HCT116 (cell line): ENCODE measurements at regions not wholly inside any gene's neighbourhood (a gene's known extent, or its start where the extent isn't known, plus 50 kb on each side); places are given as distances from the start of the nearest gene placed in this dataset.

Source experiments
- EGR1 ChIP-seq: IDR thresholded peaks from 2 replicates; pipeline ENCODE4 v1.6.1; 2012; ENCODE audit warnings: low read depth
- ELF1 ChIP-seq: IDR thresholded peaks from 2 replicates; pipeline ENCODE4 v1.6.1; 2012; ENCODE audit warnings: low read depth, borderline replicate concordance
- POLR2A ChIP-seq: IDR thresholded peaks from 2 replicates; pipeline ENCODE4 v1.7.0; 2011; ENCODE audit warnings: borderline replicate concordance; ENCODE audit not compliant: insufficient read depth, insufficient read length; ENCODE audit errors: extremely low read depth
- YY1 ChIP-seq: IDR thresholded peaks from 2 replicates; pipeline ENCODE4 v1.6.1; 2011; ENCODE audit warnings: low read length, low read depth, moderate library complexity, mild to moderate bottlenecking; ENCODE audit not compliant: insufficient replicate concordance; ENCODE audit errors: extremely low read depth
- TF ChIP-seq, protein P1 (sequence below), 3 experiments: fragments of 200-600 bp in 1 of 3; sonication (generic) in 1 of 3; IDR thresholded peaks in 2 of 3; conservative IDR thresholded peaks in 1 of 3; 2 replicates each; pipeline ENCODE4 v1.5.1; 2012 to 2017; ENCODE audit warnings: low read depth in 2 of 3, low read length in 2 of 3, antibody characterized with exemption in 1 of 3, borderline replicate concordance in 1 of 3, control low read depth in 1 of 3, mild to moderate bottlenecking in 1 of 3, mixed read lengths in 1 of 3, mixed run types in 1 of 3, moderate library complexity in 1 of 3; ENCODE audit not compliant: insufficient read depth in 1 of 3
- TF ChIP-seq, protein P2 (sequence below): IDR thresholded peaks from 2 replicates; pipeline ENCODE4 v1.6.1; 2012; ENCODE audit warnings: low read depth
- TF ChIP-seq, protein P3 (sequence below): IDR thresholded peaks from 2 replicates; pipeline ENCODE4 v1.6.1; 2011; ENCODE audit warnings: mild to moderate bottlenecking, low read length, moderate library complexity; ENCODE audit not compliant: insufficient replicate concordance; ENCODE audit errors: extremely low read depth

DNA sequence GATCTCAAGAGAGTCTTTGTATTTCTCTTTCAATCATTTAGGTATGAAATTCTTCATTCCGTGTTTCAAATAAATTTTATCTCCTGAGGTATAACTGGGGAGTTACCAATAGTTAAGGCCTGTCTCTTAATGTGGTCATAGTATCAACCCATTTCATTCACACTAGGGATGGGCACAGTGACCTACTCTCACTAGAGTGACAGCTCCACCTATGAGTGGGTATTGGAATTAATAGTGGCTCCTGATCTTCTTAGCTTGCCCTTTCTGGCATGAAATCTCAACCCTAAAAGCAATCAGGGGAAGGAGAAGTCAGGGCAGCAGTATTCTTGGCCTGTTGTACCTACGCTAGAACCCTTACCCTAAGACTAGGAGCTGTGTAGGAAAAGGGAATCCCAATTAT lies 507.7 kb downstream of the FAM181B start:
- TF ChIP-seq POLR2A, result no peak
- no peak for TF ChIP-seq YY1
- TF ChIP-seq, protein P1, sequence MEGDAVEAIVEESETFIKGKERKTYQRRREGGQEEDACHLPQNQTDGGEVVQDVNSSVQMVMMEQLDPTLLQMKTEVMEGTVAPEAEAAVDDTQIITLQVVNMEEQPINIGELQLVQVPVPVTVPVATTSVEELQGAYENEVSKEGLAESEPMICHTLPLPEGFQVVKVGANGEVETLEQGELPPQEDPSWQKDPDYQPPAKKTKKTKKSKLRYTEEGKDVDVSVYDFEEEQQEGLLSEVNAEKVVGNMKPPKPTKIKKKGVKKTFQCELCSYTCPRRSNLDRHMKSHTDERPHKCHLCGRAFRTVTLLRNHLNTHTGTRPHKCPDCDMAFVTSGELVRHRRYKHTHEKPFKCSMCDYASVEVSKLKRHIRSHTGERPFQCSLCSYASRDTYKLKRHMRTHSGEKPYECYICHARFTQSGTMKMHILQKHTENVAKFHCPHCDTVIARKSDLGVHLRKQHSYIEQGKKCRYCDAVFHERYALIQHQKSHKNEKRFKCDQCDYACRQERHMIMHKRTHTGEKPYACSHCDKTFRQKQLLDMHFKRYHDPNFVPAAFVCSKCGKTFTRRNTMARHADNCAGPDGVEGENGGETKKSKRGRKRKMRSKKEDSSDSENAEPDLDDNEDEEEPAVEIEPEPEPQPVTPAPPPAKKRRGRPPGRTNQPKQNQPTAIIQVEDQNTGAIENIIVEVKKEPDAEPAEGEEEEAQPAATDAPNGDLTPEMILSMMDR (IDR thresholded peaks at IDR 0.05 in 2 of 3, conservative IDR thresholded peaks at IDR 0.05 in 1 of 3; ENCODE audit: borderline replicate concordance in 1 of 3, insufficient read depth in 1 of 3, low read depth in 2 of 3, low read length in 2 of 3), result no peak
- no peak for TF ChIP-seq ELF1
- TF ChIP-seq, protein P2, sequence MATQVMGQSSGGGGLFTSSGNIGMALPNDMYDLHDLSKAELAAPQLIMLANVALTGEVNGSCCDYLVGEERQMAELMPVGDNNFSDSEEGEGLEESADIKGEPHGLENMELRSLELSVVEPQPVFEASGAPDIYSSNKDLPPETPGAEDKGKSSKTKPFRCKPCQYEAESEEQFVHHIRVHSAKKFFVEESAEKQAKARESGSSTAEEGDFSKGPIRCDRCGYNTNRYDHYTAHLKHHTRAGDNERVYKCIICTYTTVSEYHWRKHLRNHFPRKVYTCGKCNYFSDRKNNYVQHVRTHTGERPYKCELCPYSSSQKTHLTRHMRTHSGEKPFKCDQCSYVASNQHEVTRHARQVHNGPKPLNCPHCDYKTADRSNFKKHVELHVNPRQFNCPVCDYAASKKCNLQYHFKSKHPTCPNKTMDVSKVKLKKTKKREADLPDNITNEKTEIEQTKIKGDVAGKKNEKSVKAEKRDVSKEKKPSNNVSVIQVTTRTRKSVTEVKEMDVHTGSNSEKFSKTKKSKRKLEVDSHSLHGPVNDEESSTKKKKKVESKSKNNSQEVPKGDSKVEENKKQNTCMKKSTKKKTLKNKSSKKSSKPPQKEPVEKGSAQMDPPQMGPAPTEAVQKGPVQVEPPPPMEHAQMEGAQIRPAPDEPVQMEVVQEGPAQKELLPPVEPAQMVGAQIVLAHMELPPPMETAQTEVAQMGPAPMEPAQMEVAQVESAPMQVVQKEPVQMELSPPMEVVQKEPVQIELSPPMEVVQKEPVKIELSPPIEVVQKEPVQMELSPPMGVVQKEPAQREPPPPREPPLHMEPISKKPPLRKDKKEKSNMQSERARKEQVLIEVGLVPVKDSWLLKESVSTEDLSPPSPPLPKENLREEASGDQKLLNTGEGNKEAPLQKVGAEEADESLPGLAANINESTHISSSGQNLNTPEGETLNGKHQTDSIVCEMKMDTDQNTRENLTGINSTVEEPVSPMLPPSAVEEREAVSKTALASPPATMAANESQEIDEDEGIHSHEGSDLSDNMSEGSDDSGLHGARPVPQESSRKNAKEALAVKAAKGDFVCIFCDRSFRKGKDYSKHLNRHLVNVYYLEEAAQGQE, result no peak
- no peak for TF ChIP-seq EGR1
- TF ChIP-seq, protein P3, sequence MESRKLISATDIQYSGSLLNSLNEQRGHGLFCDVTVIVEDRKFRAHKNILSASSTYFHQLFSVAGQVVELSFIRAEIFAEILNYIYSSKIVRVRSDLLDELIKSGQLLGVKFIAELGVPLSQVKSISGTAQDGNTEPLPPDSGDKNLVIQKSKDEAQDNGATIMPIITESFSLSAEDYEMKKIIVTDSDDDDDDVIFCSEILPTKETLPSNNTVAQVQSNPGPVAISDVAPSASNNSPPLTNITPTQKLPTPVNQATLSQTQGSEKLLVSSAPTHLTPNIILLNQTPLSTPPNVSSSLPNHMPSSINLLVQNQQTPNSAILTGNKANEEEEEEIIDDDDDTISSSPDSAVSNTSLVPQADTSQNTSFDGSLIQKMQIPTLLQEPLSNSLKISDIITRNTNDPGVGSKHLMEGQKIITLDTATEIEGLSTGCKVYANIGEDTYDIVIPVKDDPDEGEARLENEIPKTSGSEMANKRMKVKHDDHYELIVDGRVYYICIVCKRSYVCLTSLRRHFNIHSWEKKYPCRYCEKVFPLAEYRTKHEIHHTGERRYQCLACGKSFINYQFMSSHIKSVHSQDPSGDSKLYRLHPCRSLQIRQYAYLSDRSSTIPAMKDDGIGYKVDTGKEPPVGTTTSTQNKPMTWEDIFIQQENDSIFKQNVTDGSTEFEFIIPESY, result no peak
